GM13977 (cell line): ENCODE measurements at regions not wholly inside any gene's neighbourhood (a gene's known extent, or its start where the extent isn't known, plus 50 kb on each side); places are given as distances from the start of the nearest gene placed in this dataset.

Source experiments
- DNase-seq: peaks from one replicate; pipeline ENCODE4 v3.0.0; 2012; ENCODE audit warnings: low spot score
- in situ Hi-C: fragments of 300-500 bp; cut with MboI; formaldehyde crosslinking; loops from one replicate; pipeline ENCODE4 v1.12.0; 2022; ENCODE audit warnings: low sequenced_read_pairs, low pct_unique_long_range_greater_than_20kb, mixed read lengths, inconsistent platforms; ENCODE audit not compliant: unreplicated experiment
- TF ChIP-seq, protein P1 (sequence below): IDR thresholded peaks from 2 replicates; pipeline ENCODE4 v1.5.1; 2012; ENCODE audit warnings: mild to moderate bottlenecking, control low read depth; ENCODE audit not compliant: insufficient read depth; ENCODE audit errors: extremely low read depth, missing control alignments

DNA sequence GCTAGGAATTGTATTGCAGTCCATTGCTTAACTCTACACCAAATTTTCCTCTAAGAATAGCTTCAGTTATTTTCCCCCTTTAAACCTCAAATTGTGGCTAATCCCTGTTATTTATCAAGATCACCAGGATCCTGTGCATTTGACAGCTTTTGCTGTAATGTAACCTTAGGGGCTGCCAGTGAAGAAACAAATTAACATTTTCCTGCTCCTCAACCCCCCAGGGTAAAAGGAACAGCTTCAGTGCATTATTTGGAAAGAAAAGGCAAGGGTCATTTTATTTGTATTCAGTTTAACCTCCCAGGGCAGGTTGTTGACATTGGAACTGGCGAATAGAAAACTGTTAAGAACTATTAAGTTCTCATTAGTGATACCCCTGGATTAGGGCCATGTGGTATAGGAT, 57.0 kb downstream of the PCDH20 start:
- no peak for DNase-seq
- in situ Hi-C loops = no loop called here
- TF ChIP-seq, protein P1, sequence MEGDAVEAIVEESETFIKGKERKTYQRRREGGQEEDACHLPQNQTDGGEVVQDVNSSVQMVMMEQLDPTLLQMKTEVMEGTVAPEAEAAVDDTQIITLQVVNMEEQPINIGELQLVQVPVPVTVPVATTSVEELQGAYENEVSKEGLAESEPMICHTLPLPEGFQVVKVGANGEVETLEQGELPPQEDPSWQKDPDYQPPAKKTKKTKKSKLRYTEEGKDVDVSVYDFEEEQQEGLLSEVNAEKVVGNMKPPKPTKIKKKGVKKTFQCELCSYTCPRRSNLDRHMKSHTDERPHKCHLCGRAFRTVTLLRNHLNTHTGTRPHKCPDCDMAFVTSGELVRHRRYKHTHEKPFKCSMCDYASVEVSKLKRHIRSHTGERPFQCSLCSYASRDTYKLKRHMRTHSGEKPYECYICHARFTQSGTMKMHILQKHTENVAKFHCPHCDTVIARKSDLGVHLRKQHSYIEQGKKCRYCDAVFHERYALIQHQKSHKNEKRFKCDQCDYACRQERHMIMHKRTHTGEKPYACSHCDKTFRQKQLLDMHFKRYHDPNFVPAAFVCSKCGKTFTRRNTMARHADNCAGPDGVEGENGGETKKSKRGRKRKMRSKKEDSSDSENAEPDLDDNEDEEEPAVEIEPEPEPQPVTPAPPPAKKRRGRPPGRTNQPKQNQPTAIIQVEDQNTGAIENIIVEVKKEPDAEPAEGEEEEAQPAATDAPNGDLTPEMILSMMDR = no peak

GRCh38 chr13:61350341-61350740, 65.3 kb downstream of the PCDH20 start:
- no peak for DNase-seq
- in situ Hi-C loops = no loop called here
- TF ChIP-seq, protein P1 = no peak

DNA sequence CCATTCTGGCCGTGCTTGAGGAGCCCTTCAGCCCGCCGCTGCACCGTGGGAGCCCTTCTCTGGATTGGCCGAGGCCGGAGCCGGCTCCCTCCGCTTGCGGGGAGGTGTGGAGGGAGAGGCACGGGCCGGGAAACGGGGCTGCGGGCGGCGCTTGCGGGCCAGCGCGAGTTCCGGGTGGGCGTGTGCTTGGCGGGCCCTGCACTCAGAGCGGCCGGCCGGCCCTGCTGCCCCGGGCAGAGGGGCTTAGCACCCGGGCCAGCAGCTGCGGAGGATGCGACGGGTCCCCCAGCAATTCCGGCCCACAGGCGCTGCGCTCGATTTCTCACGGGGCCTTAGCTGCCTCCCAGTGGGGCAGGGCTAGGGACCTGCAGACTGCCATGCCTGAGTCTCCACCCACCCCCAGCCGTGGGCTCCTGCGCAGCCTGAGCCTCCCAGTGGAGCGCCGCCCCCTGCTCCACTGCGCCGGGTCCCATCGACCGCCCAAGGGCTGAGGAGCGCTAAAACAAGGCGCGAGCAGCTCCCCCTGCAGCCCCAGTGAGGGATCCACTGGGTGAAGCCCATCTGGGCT, 76.5 kb downstream of the PCDH20 start:
- no peak for DNase-seq
- TF ChIP-seq, protein P1 = no peak
- in situ Hi-C loops = no loop called here

DNA sequence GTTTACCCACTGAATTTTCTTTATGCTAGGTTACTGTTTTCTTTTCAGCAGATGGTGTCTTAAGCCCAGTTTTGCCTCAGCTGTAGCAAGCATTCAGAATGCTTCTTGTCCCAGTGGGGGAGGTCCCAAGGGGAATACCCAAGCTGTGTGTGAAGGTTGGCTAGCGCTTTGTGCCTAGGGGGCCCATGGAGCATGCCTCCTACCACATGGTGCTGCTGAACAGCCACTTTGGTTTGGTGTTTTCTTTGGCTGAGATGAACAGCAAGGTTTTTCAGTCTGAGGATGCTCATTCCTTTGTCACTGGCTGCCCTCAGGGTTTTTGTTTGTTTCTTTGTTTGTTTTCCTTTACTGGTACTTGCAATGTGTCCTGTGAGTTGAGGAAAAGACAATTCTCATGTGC, 99.0 kb downstream of the PCDH20 start:
- TF ChIP-seq, protein P1 = no peak
- in situ Hi-C loops = no loop called here
- no peak for DNase-seq

DNA sequence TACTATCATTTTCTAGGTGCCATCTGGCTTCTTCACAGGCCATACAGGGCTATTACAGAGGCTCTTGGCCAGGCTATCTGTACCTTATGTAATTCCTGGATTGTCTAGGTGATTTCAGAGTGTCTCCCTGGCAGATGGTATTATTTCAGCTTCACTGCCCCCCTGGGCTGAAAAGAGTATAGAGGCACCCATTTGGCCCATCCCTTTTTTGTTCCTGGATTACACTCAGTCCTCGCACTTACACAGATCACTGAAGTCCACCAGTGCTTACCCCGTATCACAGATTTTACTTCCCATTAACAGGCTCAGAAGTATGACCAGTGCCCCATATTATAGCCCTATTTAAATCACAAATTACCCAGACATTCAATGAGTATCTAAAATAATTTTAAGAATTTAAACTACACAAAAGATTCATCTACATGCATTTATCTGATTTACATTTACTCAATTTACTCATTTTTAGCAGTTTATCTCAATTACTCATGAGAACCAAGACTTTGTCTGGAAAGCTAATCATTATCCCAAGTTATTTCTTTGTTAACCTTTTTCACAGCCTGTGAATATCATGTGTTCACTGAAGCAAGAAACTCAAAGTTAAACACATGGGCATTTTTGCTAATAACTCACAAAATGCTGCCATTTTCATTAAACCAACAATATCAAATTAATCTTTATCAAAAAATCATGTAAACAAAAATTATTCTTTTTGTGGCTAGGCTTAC, 121.0 kb downstream of the PCDH20 start:
- TF ChIP-seq, protein P1 = no peak
- in situ Hi-C loops = no loop called here
- DNase-seq = no peak

DNA sequence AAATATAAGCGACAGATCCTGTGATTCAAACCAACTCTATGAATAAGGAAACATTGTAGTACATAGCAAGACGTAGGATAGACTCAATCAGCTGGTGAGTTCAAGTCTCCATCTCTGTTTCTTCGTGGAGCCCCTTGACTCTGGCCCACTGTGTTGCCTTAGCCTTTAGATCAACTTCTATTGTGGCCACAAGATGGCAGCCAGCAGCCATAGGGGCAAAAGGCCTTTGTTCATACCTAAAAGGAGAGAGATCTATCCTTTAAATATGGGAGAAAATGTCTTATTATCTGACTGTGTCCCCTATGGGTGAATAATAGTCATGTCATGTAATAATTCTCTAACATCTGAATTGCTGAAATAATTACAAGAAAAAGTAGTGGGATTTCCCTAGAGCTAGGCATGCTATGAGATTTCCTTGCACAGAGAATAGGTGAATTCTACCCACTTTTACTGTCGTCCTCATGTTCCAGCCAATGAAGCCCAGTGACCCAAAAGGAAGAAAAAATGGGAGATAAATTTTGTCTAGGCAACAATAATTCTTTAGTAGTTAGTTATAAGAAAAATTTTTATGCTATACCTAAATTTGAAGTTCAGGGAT, 129.4 kb downstream of the PCDH20 start:
- DNase-seq = no peak
- in situ Hi-C loops = no loop called here
- TF ChIP-seq, protein P1 = peak; percentile 35
